ENCODE measurements at regions not wholly inside any gene's neighbourhood (a gene's known extent, or its start where the extent isn't known, plus 50 kb on each side); places are given as distances from the start of the nearest gene placed in this dataset.

- TF ChIP-seq, protein P1, sequence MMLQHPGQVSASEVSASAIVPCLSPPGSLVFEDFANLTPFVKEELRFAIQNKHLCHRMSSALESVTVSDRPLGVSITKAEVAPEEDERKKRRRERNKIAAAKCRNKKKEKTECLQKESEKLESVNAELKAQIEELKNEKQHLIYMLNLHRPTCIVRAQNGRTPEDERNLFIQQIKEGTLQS (IDR thresholded peaks at IDR 0.05; ENCODE audit: insufficient read depth, low read depth, low read length), result no peak
- no peak for TF ChIP-seq CTBP2 (IDR thresholded peaks at IDR 0.05; ENCODE audit: borderline replicate concordance, insufficient read depth, insufficient read length, low read length)
- TF ChIP-seq KDM1A (IDR thresholded peaks at IDR 0.05; ENCODE audit: borderline replicate concordance, low read length), result no peak
- TF ChIP-seq SAP30 (IDR thresholded peaks at IDR 0.05; ENCODE audit: insufficient read depth, insufficient replicate concordance, low read length), result no peak
- TF ChIP-seq GTF2F1 (IDR thresholded peaks at IDR 0.05; ENCODE audit: borderline replicate concordance, low read depth, low read length), result no peak
Measured at GRCh38 chr11:134684576-134684975, 272.5 kb upstream of the B3GAT1 start (continued).
